ENCODE measurements at regions not wholly inside any gene's neighbourhood (a gene's known extent, or its start where the extent isn't known, plus 50 kb on each side); places are given as distances from the start of the nearest gene placed in this dataset.

DNA sequence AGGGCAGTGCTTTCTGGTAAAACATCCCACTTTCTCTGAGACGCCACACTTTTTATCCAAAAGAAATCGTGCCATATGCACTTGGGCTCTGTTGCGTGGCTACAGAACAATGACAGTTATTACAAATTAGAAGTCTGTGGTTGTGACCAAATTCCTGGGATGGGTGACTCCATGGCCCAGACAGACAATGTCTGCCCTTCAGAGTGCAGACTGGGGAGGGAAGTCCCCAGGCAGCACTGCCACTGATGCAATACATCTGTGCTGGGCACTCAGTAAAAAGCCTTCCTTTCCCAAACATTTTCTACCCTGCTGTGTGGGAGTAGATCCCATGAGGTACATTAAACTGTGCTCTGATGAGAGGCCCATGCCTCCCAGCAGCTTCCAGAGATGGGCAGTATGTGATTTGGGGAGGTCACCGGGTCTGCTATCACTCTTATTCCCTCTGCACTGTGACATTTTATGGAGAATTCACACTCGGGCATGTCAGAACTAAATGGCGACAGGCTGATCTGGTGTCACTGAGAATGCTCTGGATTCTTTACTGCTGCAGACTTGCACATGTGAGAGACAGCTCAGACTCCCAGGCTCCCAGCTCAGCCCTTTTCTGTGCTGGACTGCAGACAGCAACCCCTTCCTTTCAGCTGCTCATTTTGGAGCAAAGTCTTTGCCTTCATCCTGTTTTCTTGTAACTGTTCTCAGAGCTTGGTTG lies 243.5 kb upstream of the ZNF32 start:
- Histone ChIP-seq H3K27me3 (ENCODE audit: control insufficient read depth in 2 of 2, insufficient read depth in 2 of 2, low read length in 2 of 2) (no peaks in the 10 kb centered on the region), H3K4me3 (replicated peaks in 1 of 3; ENCODE audit: low read depth in 2 of 3, low read length in 3 of 3) (no peak overlapping the region), H3K4me2 (replicated peaks; ENCODE audit: extremely low read depth, low read length, poor library complexity, severe bottlenecking) (no peak overlapping the region), H3K79me2 (ENCODE audit: insufficient read depth, low read length) (no peaks in the 10 kb centered on the region), H3K4me1 (ENCODE audit: control insufficient read depth in 1 of 2, insufficient read depth in 2 of 2, low read length in 2 of 2) (no peaks in the 10 kb centered on the region), H4K20me1 (ENCODE audit: insufficient read depth, low read length) (no peaks in the 10 kb centered on the region), H3K36me3 (replicated peaks in 1 of 2; ENCODE audit: control insufficient read depth in 1 of 2, insufficient read depth in 2 of 2, low read length in 2 of 2) (no peaks in the 10 kb centered on the region), H3K9me3 (replicated peaks in 1 of 2; ENCODE audit: control insufficient read depth in 1 of 2, insufficient read depth in 1 of 2, low read length in 2 of 2) (no peaks in the 10 kb centered on the region), H2AFZ (ENCODE audit: insufficient read depth, low read depth, low read length, poor library complexity, severe bottlenecking) (no peak overlapping the region), H3K27ac (ENCODE audit: low read depth in 1 of 2, low read length in 2 of 2) (no peak overlapping the region), H3K9ac (ENCODE audit: insufficient read depth, low read length, poor library complexity, severe bottlenecking) (no peak overlapping the region)
- H3K27me3 Mint-ChIP-seq (ENCODE audit: low read depth in 3 of 3), result peaks cover 0 to 15% (median 5%) of the 10 kb centered on the region in 3 donors
- DNase-seq, result no peak
- peaks cover 0 to 4% (median 0%) of the 10 kb centered on the region in 7 donors for H3K9me3 Mint-ChIP-seq
- no peaks in the 10 kb centered on the region for H3K4me1 Mint-ChIP-seq
- H3K4me3 Mint-ChIP-seq, result no peak overlapping the region
- 92% methylated on average over 4 of the region's 6 CpGs for WGBS (ENCODE audit: insufficient coverage)
- H3K36me3 Mint-ChIP-seq, result no peaks in the 10 kb centered on the region
- TF ChIP-seq, protein P1, sequence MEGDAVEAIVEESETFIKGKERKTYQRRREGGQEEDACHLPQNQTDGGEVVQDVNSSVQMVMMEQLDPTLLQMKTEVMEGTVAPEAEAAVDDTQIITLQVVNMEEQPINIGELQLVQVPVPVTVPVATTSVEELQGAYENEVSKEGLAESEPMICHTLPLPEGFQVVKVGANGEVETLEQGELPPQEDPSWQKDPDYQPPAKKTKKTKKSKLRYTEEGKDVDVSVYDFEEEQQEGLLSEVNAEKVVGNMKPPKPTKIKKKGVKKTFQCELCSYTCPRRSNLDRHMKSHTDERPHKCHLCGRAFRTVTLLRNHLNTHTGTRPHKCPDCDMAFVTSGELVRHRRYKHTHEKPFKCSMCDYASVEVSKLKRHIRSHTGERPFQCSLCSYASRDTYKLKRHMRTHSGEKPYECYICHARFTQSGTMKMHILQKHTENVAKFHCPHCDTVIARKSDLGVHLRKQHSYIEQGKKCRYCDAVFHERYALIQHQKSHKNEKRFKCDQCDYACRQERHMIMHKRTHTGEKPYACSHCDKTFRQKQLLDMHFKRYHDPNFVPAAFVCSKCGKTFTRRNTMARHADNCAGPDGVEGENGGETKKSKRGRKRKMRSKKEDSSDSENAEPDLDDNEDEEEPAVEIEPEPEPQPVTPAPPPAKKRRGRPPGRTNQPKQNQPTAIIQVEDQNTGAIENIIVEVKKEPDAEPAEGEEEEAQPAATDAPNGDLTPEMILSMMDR (IDR thresholded peaks at IDR 0.05), result no peak
- no peak overlapping the region for H3K27ac Mint-ChIP-seq
- intact Hi-C loops (cut with micrococcal nuclease), result no loop called here

GRCh38 chr10:43891241-43891640 lies 242.6 kb upstream of the ZNF32 start:
- Histone ChIP-seq H3K36me3 (replicated peaks in 1 of 2; ENCODE audit: control insufficient read depth in 1 of 2, insufficient read depth in 2 of 2, low read length in 2 of 2) (no peaks in the 10 kb centered on the region), H3K9ac (ENCODE audit: insufficient read depth, low read length, poor library complexity, severe bottlenecking) (no peak overlapping the region), H4K20me1 (ENCODE audit: insufficient read depth, low read length) (no peaks in the 10 kb centered on the region), H3K9me3 (replicated peaks in 1 of 2; ENCODE audit: control insufficient read depth in 1 of 2, insufficient read depth in 1 of 2, low read length in 2 of 2) (no peaks in the 10 kb centered on the region), H3K4me2 (replicated peaks; ENCODE audit: extremely low read depth, low read length, poor library complexity, severe bottlenecking) (no peak overlapping the region), H3K27me3 (ENCODE audit: control insufficient read depth in 2 of 2, insufficient read depth in 2 of 2, low read length in 2 of 2) (no peaks in the 10 kb centered on the region), H3K4me3 (replicated peaks in 1 of 3; ENCODE audit: low read depth in 2 of 3, low read length in 3 of 3) (no peak overlapping the region), H2AFZ (ENCODE audit: insufficient read depth, low read depth, low read length, poor library complexity, severe bottlenecking) (no peak overlapping the region), H3K4me1 (ENCODE audit: control insufficient read depth in 1 of 2, insufficient read depth in 2 of 2, low read length in 2 of 2) (no peaks in the 10 kb centered on the region), H3K79me2 (ENCODE audit: insufficient read depth, low read length) (no peaks in the 10 kb centered on the region), H3K27ac (ENCODE audit: low read depth in 1 of 2, low read length in 2 of 2) (no peak overlapping the region)
- Mint-ChIP-seq H3K36me3 (no peaks in the 10 kb centered on the region), H3K27ac (no peak overlapping the region), H3K27me3 (ENCODE audit: low read depth in 3 of 3) (peaks cover 0 to 20% (median 5%) of the 10 kb centered on the region in 3 donors), H3K9me3 (peaks cover 0 to 4% (median 0%) of the 10 kb centered on the region in 7 donors), H3K4me3 (no peak overlapping the region), H3K4me1 (no peaks in the 10 kb centered on the region)
- TF ChIP-seq, protein P1 (IDR thresholded peaks at IDR 0.05), result no peak
- no peak for DNase-seq
- intact Hi-C loops (cut with micrococcal nuclease), result no loop called here
